ENCODE measurements at regions not wholly inside any gene's neighbourhood (a gene's known extent, or its start where the extent isn't known, plus 50 kb on each side); places are given as distances from the start of the nearest gene placed in this dataset.

DNA sequence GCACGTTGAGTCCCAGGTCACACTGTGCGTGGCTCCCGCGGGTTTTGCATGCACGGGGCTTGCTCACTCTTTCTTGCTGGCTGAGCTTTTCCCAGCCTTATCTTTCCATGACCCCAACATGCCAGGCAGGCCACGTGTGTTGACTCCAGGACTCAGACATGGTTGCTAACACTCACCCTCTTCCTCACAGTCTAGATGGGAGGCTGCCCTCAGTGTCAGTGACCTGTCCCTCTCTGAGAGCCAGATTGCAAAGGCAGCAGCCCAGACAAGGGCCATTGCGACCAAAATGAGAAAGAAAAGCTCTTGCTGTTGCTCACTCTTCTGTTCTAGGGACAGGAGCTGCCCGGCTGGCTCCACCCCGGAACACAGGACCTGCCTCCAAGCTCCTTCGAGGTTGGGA is 113.7 kb downstream of the TMEM18 start:
- TF ChIP-seq, protein P1, sequence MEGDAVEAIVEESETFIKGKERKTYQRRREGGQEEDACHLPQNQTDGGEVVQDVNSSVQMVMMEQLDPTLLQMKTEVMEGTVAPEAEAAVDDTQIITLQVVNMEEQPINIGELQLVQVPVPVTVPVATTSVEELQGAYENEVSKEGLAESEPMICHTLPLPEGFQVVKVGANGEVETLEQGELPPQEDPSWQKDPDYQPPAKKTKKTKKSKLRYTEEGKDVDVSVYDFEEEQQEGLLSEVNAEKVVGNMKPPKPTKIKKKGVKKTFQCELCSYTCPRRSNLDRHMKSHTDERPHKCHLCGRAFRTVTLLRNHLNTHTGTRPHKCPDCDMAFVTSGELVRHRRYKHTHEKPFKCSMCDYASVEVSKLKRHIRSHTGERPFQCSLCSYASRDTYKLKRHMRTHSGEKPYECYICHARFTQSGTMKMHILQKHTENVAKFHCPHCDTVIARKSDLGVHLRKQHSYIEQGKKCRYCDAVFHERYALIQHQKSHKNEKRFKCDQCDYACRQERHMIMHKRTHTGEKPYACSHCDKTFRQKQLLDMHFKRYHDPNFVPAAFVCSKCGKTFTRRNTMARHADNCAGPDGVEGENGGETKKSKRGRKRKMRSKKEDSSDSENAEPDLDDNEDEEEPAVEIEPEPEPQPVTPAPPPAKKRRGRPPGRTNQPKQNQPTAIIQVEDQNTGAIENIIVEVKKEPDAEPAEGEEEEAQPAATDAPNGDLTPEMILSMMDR (IDR thresholded peaks at IDR 0.05; ENCODE audit: insufficient read depth, low read length, poor library complexity, severe bottlenecking): no peak
- DNase-seq (ENCODE audit: low read depth): no peak
- H3K4me3 ChIP-seq (ENCODE audit: low read depth, low read length): no peak overlapping the region
- no peaks in the 10 kb centered on the region for H3K36me3 ChIP-seq (ENCODE audit: control insufficient read depth, insufficient read depth, low read length)
- peaks cover 2% of the 10 kb centered on the region for H3K27me3 ChIP-seq (ENCODE audit: control insufficient read depth, insufficient read depth, low read length)

GRCh38 chr2:562391-563364 is 114.5 kb downstream of the TMEM18 start:
- Histone ChIP-seq H3K4me3 (ENCODE audit: low read depth, low read length) (no peak overlapping the region), H3K36me3 (ENCODE audit: control insufficient read depth, insufficient read depth, low read length) (no peaks in the 10 kb centered on the region), H3K27me3 (ENCODE audit: control insufficient read depth, insufficient read depth, low read length) (peaks cover 2% of the 10 kb centered on the region)
- TF ChIP-seq, protein P1 (IDR thresholded peaks at IDR 0.05; ENCODE audit: insufficient read depth, low read length, poor library complexity, severe bottlenecking): no peak
- no peak for DNase-seq (ENCODE audit: low read depth)

- H3K27me3 ChIP-seq (ENCODE audit: control insufficient read depth, insufficient read depth, low read length): peaks cover 4% of the 10 kb centered on the region
- DNase-seq (ENCODE audit: low read depth): no peak
- H3K36me3 ChIP-seq (ENCODE audit: control insufficient read depth, insufficient read depth, low read length): no peaks in the 10 kb centered on the region
- TF ChIP-seq, protein P1 (IDR thresholded peaks at IDR 0.05; ENCODE audit: insufficient read depth, low read length, poor library complexity, severe bottlenecking): no peak
- H3K4me3 ChIP-seq (ENCODE audit: low read depth, low read length): no peak overlapping the region
Measured at GRCh38 chr2:558879-559278, 118.3 kb downstream of the TMEM18 start.

- H3K36me3 ChIP-seq (ENCODE audit: control insufficient read depth, insufficient read depth, low read length): no peaks in the 10 kb centered on the region
- H3K27me3 ChIP-seq (ENCODE audit: control insufficient read depth, insufficient read depth, low read length): peaks cover 4% of the 10 kb centered on the region
- no peak overlapping the region for H3K4me3 ChIP-seq (ENCODE audit: low read depth, low read length)
- DNase-seq (ENCODE audit: low read depth): no peak
- TF ChIP-seq, protein P1 (IDR thresholded peaks at IDR 0.05; ENCODE audit: insufficient read depth, low read length, poor library complexity, severe bottlenecking): no peak
Measured at GRCh38 chr2:558302-558642, 118.9 kb downstream of the TMEM18 start.

DNA sequence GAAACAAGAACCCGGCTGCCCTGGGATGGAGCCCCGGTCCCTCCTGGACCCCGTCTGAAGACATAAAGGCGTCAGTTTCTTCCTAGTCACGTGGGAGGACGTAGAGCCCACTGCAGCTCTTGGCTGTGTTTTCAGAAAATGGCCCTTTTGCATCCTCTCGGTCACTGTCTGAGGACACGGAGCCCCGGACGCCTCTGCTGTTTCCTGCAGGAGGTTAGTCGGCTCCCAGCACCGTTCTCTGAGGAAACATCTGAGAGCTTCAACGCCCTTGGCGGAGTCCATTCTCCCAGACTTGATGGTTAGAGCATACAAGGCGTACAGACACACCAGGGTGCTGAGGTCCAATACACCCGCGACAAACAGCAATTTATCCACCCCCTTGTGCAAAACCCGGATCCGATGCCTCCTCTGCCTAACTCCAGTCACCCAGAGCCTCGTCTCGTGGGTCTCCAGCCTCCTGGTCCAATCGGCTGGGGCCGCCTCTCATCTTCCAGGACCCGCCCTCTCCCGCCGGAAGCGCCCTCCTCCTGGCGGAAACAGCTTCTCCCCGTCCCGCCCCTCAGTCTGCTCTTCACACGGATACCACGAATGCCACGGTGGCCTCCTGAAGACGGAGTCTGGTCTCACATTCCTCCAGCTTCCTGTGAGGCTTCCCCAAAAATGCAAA is 119.4 kb downstream of the TMEM18 start:
- H3K27me3 ChIP-seq (ENCODE audit: control insufficient read depth, insufficient read depth, low read length): peaks cover 4% of the 10 kb centered on the region
- H3K36me3 ChIP-seq (ENCODE audit: control insufficient read depth, insufficient read depth, low read length): no peaks in the 10 kb centered on the region
- DNase-seq (ENCODE audit: low read depth): no peak
- no peak overlapping the region for H3K4me3 ChIP-seq (ENCODE audit: low read depth, low read length)
- TF ChIP-seq, protein P1 (IDR thresholded peaks at IDR 0.05; ENCODE audit: insufficient read depth, low read length, poor library complexity, severe bottlenecking): no peak
